Renal pelvis (tissue), 1 donor: ENCODE measurements at regions not wholly inside any gene's neighbourhood (a gene's known extent, or its start where the extent isn't known, plus 50 kb on each side); places are given as distances from the start of the nearest gene placed in this dataset.

Source experiments
- DNase-seq: peaks from one replicate; pipeline ENCODE4 v3.0.0-alpha.2; 2013

GRCh38 chr1:50358962-50359361, 64.3 kb downstream of the DMRTA2 start:
- DNase-seq, result no peak

- no peak for DNase-seq
Observed at GRCh38 chr1:50357186-50357585, 66.1 kb downstream of the DMRTA2 start.

GRCh38 chr1:50354813-50355212, 68.4 kb downstream of the DMRTA2 start:
- DNase-seq, result no peak

GRCh38 chr1:50352428-50352827, 70.8 kb downstream of the DMRTA2 start:
- no peak for DNase-seq

- DNase-seq, result no peak
Observed at GRCh38 chr1:50350868-50351267, 72.4 kb downstream of the DMRTA2 start.

GRCh38 chr1:50350421-50350820, 72.8 kb downstream of the DMRTA2 start:
- DNase-seq, result no peak

- DNase-seq, result no peak
Observed at GRCh38 chr1:50349242-50349565, 74.0 kb downstream of the DMRTA2 start.

GRCh38 chr1:50348449-50349241, 74.6 kb downstream of the DMRTA2 start:
- peak; percentile 73 for DNase-seq

GRCh38 chr1:50347933-50348332, 75.3 kb downstream of the DMRTA2 start:
- DNase-seq, result no peak

- no peak for DNase-seq
Observed at GRCh38 chr1:50346621-50347020, 76.6 kb downstream of the DMRTA2 start.

GRCh38 chr1:50343323-50343722, 79.9 kb downstream of the DMRTA2 start:
- no peak for DNase-seq

- no peak for DNase-seq
Observed at GRCh38 chr1:50342525-50342924, 80.7 kb downstream of the DMRTA2 start.

- DNase-seq, result no peak
Observed at GRCh38 chr1:50335036-50335435, 88.2 kb downstream of the DMRTA2 start.

GRCh38 chr1:50333595-50333974, 89.7 kb downstream of the DMRTA2 start:
- peak; percentile 19 for DNase-seq

GRCh38 chr1:50332941-50333594, 90.2 kb downstream of the DMRTA2 start:
- peak; percentile 50 for DNase-seq

GRCh38 chr1:50329332-50329932, 93.8 kb downstream of the DMRTA2 start:
- DNase-seq, result no peak

- no peak for DNase-seq
Observed at GRCh38 chr1:50328552-50328951, 94.7 kb downstream of the DMRTA2 start.

- no peak for DNase-seq
Observed at GRCh38 chr1:50326026-50326425, 97.2 kb downstream of the DMRTA2 start.

- DNase-seq, result no peak
Observed at GRCh38 chr1:50322579-50322978, 100.7 kb downstream of the DMRTA2 start.

GRCh38 chr1:50318428-50318827, 104.8 kb downstream of the DMRTA2 start:
- DNase-seq, result no peak

GRCh38 chr1:50308878-50309277, 114.4 kb downstream of the DMRTA2 start:
- DNase-seq, result peak; percentile 84

- DNase-seq, result no peak
Observed at GRCh38 chr1:50305808-50306207, 117.4 kb downstream of the DMRTA2 start.

GRCh38 chr1:50300297-50300696, 122.9 kb downstream of the DMRTA2 start:
- no peak for DNase-seq
